MM.1S (cell line): ENCODE measurements at regions not wholly inside any gene's neighbourhood (a gene's known extent, or its start where the extent isn't known, plus 50 kb on each side); places are given as distances from the start of the nearest gene placed in this dataset.

Source experiments
- DNase-seq: peaks from one replicate; pipeline ENCODE4 v3.0.0-alpha.2; 2015
- H2AFZ ChIP-seq: fragments of 300-600 bp; sonication (generic); 2 replicates; pipeline ENCODE4 v1.6.0; 2016; ENCODE audit warnings: antibody characterized with exemption, low read length
- H3F3A ChIP-seq: fragments of 300-600 bp; sonication (generic); 2 replicates; pipeline ENCODE4 v1.6.1; 2016; ENCODE audit warnings: mild to moderate bottlenecking, antibody characterized with exemption, low read length, moderate library complexity, mixed read lengths; ENCODE audit not compliant: insufficient read depth
- H3K27ac ChIP-seq: fragments of 300-600 bp; sonication (generic); 2 replicates; pipeline ENCODE4 v1.5.1; 2016; ENCODE audit warnings: mild to moderate bottlenecking, low read length
- H3K27me3 ChIP-seq: fragments of 300-600 bp; sonication (generic); replicated peaks from 2 replicates; pipeline ENCODE4 v1.6.0; 2016; ENCODE audit warnings: low read length; ENCODE audit not compliant: insufficient read depth
- H3K36me3 ChIP-seq: fragments of 300-600 bp; sonication (generic); replicated peaks from 2 replicates; pipeline ENCODE4 v1.6.1; 2016; ENCODE audit warnings: mild to moderate bottlenecking, low read length, mixed read lengths; ENCODE audit not compliant: insufficient read depth
- H3K4me1 ChIP-seq: fragments of 300-600 bp; sonication (generic); 2 replicates; pipeline ENCODE4 v1.6.1; 2016; ENCODE audit warnings: low read length, mixed read lengths
- H3K4me2 ChIP-seq: fragments of 300-600 bp; sonication (generic); 2 replicates; pipeline ENCODE4 v1.6.0; 2016; ENCODE audit warnings: low read depth, low read length
- H3K4me3 ChIP-seq: fragments of 300-600 bp; sonication (generic); 2 replicates; pipeline ENCODE4 v1.5.1; 2016; ENCODE audit warnings: low read length, mixed read lengths
- H3K79me2 ChIP-seq: fragments of 300-600 bp; sonication (generic); 2 replicates; pipeline ENCODE4 v1.6.1; 2016; ENCODE audit warnings: mixed run types, low read length, mixed read lengths
- H3K9ac ChIP-seq: fragments of 300-600 bp; sonication (generic); 2 replicates; pipeline ENCODE4 v1.6.1; 2016; ENCODE audit warnings: low read length, mixed read lengths
- H3K9me2 ChIP-seq: fragments of 300-600 bp; sonication (generic); replicated peaks from 2 replicates; pipeline ENCODE4 v1.6.1; 2016; ENCODE audit warnings: mild to moderate bottlenecking, low read length, mixed read lengths; ENCODE audit not compliant: insufficient read depth
- H3K9me3 ChIP-seq: fragments of 300-600 bp; sonication (generic); replicated peaks from 2 replicates; pipeline ENCODE4 v1.6.1; 2016; ENCODE audit warnings: mild to moderate bottlenecking, low read length, mixed read lengths; ENCODE audit not compliant: insufficient read depth
- H4K20me1 ChIP-seq: fragments of 300-600 bp; sonication (generic); 2 replicates; pipeline ENCODE4 v1.6.1; 2016; ENCODE audit warnings: mild to moderate bottlenecking, low read length, moderate library complexity, mixed read lengths; ENCODE audit not compliant: insufficient read depth
- EZH2 ChIP-seq: fragments of 300-600 bp; sonication (generic); optimal IDR thresholded peaks from 2 replicates; pipeline ENCODE3; 2017; ENCODE audit warnings: low read depth, mild to moderate bottlenecking, antibody characterized with exemption, low read length, mixed read lengths
- EZH2phosphoT487 ChIP-seq: fragments of 300-600 bp; sonication (generic); IDR thresholded peaks from 2 replicates; pipeline ENCODE4 v1.6.1; 2018; ENCODE audit warnings: antibody characterized with exemption, low read length
- TF ChIP-seq, protein P1 (sequence below): fragments of 300-600 bp; sonication (generic); IDR thresholded peaks from 2 replicates; pipeline ENCODE4 v1.5.1; 2016; ENCODE audit warnings: antibody characterized with exemption, low read length, mixed read lengths

DNA sequence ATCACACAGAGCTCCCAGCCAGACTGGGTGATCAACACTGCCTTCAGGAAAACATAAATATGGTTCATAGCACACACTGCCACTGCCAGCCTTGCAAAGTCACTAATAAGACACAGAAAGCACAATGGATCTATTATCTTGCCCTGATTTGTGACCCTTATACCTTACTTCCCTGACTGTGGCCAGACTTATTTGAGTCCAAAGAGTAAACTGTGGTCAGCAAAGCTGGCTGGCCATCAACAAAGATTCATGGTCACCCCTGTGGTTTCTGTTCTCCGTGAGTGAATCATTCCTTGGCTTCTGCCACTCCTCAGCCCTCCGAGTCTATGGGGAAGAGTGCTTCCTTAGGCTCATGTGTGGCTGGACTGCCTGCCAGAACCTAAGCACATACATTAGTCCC is 437.7 kb downstream of the RAP2B start:
- Histone ChIP-seq H3K4me3 (no peak overlapping the region), H3K4me2 (no peak overlapping the region)

DNA sequence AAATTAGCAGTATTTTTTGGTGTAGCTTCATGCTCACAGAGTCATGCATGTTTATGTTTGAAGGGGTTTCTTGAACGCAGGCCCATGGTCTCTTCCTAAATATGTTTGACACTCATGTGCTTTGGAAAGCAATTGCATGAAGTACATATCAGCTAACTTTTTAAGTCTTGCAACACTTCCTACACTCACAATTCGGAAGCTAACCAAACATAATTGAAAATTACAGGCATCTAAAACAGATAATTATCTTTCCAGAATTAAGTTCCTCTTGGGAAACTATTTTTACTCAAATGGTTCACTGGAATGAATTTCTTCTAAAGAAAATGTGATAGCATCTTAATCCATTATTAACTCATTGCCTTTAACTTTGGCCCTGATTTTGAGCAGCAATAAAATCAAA is 438.9 kb downstream of the RAP2B start:
- Histone ChIP-seq H4K20me1 (no peaks in the 10 kb centered on the region), H3K9ac (no peak overlapping the region), H3K27ac (no peak overlapping the region), H2AFZ (no peak overlapping the region), H3K9me2 (no peaks in the 10 kb centered on the region), H3K4me1 (no peaks in the 10 kb centered on the region), H3F3A (no peaks in the 10 kb centered on the region), H3K79me2 (no peaks in the 10 kb centered on the region), H3K27me3 (no peaks in the 10 kb centered on the region), H3K4me3 (no peak overlapping the region), H3K9me3 (no peaks in the 10 kb centered on the region), H3K36me3 (no peaks in the 10 kb centered on the region), H3K4me2 (no peak overlapping the region)
- no peak for DNase-seq
- TF ChIP-seq EZH2 (no peak), EZH2phosphoT487 (no peak)
- TF ChIP-seq, protein P1, sequence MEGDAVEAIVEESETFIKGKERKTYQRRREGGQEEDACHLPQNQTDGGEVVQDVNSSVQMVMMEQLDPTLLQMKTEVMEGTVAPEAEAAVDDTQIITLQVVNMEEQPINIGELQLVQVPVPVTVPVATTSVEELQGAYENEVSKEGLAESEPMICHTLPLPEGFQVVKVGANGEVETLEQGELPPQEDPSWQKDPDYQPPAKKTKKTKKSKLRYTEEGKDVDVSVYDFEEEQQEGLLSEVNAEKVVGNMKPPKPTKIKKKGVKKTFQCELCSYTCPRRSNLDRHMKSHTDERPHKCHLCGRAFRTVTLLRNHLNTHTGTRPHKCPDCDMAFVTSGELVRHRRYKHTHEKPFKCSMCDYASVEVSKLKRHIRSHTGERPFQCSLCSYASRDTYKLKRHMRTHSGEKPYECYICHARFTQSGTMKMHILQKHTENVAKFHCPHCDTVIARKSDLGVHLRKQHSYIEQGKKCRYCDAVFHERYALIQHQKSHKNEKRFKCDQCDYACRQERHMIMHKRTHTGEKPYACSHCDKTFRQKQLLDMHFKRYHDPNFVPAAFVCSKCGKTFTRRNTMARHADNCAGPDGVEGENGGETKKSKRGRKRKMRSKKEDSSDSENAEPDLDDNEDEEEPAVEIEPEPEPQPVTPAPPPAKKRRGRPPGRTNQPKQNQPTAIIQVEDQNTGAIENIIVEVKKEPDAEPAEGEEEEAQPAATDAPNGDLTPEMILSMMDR = no peak

More for the DNA sequence above, 437.7 kb downstream of the RAP2B start:
- Histone ChIP-seq H3F3A (no peaks in the 10 kb centered on the region), H3K27me3 (no peaks in the 10 kb centered on the region), H3K27ac (no peak overlapping the region), H3K9me3 (no peaks in the 10 kb centered on the region), H3K9me2 (no peaks in the 10 kb centered on the region), H4K20me1 (no peaks in the 10 kb centered on the region), H3K79me2 (no peaks in the 10 kb centered on the region), H3K9ac (no peak overlapping the region), H3K4me1 (no peaks in the 10 kb centered on the region), H3K36me3 (no peaks in the 10 kb centered on the region), H2AFZ (no peak overlapping the region)
- no peak for DNase-seq
- TF ChIP-seq, protein P1 = no peak
- TF ChIP-seq EZH2phosphoT487 = no peak
- TF ChIP-seq EZH2 = no peak

DNA sequence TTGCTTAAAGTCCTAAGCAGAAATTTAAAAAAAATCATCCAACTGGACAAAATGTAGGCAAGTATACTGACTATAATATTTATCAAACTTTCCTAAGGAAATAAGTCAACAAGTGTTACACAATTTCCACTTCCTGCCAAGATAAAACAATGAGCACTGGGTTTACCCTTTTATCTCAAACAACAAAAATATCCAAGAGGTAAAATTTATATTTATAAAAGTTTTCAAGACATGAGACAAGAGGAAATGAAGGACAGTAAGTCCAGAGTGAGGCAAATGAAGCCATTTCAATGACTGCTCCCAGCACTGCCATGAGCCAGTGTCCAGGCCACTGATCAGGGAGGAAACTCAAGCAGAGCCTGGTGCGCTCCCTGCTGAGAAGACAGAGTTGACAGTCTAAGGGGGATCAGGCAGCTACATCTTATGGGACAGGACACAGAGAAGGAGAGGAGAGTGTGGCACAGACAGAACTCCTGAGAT is 439.4 kb downstream of the RAP2B start:
- TF ChIP-seq EZH2 (no peak), EZH2phosphoT487 (no peak)
- TF ChIP-seq, protein P1 = no peak
- no peaks in the 10 kb centered on the region for H3K79me2 ChIP-seq
- H3K9me2 ChIP-seq = no peaks in the 10 kb centered on the region
- H3K27ac ChIP-seq = no peak overlapping the region
- no peaks in the 10 kb centered on the region for H4K20me1 ChIP-seq
- H2AFZ ChIP-seq = no peak overlapping the region
- no peaks in the 10 kb centered on the region for H3K9me3 ChIP-seq
- H3K4me1 ChIP-seq = no peaks in the 10 kb centered on the region
- H3K9ac ChIP-seq = no peak overlapping the region
- DNase-seq = no peak
- no peak overlapping the region for H3K4me2 ChIP-seq
- H3K36me3 ChIP-seq = no peaks in the 10 kb centered on the region
- no peaks in the 10 kb centered on the region for H3K27me3 ChIP-seq
- H3K4me3 ChIP-seq = no peak overlapping the region
- H3F3A ChIP-seq = no peaks in the 10 kb centered on the region

DNA sequence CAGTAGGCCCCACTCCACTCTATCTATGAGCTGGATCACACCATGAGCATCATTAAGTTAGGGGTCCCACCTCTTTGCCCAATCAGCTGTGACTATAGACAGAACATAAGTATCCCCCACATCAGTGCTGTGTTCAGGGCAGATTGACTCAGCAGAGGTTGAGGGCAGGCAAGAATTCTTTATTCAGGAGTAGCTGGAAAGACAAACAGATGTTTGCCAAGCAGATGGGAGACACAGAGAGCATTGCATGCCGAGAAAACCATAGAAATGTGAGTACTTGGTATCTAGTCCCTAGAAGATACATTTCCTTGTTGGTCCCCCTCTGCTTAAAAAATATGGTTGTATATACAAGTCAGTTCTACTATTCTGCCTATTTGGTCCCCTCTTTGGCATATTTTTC is 440.8 kb downstream of the RAP2B start:
- Histone ChIP-seq H3F3A (no peaks in the 10 kb centered on the region), H2AFZ (no peak overlapping the region), H3K27me3 (no peaks in the 10 kb centered on the region), H3K4me3 (no peak overlapping the region), H3K36me3 (no peaks in the 10 kb centered on the region), H3K79me2 (no peaks in the 10 kb centered on the region), H3K9me3 (no peaks in the 10 kb centered on the region), H3K4me2 (no peak overlapping the region), H3K9ac (no peak overlapping the region), H3K4me1 (no peaks in the 10 kb centered on the region), H4K20me1 (no peaks in the 10 kb centered on the region), H3K9me2 (no peaks in the 10 kb centered on the region), H3K27ac (no peak overlapping the region)
- TF ChIP-seq EZH2 = no peak
- TF ChIP-seq EZH2phosphoT487 = no peak
- TF ChIP-seq, protein P1 = no peak
- no peak for DNase-seq
